HG03045 (cell line): ENCODE measurements at regions not wholly inside any gene's neighbourhood (a gene's known extent, or its start where the extent isn't known, plus 50 kb on each side); places are given as distances from the start of the nearest gene placed in this dataset.

Source experiments
- ATAC-seq: cut with Tn5 transposase; IDR thresholded peaks from one replicate; pipeline ENCODE4 v1.9.1; 2021; ENCODE audit warnings: mild to moderate bottlenecking, moderate library complexity; ENCODE audit not compliant: unreplicated experiment

- no peak for ATAC-seq
Observed at GRCh38 chr3:177753451-177754155, 556.3 kb upstream of the TBL1XR1 start.

GRCh38 chr3:177754508-177754921, 557.2 kb upstream of the TBL1XR1 start:
- ATAC-seq = no peak

GRCh38 chr3:177758126-177758525, 560.8 kb upstream of the TBL1XR1 start:
- ATAC-seq = no peak

GRCh38 chr3:177760803-177761202, 563.5 kb upstream of the TBL1XR1 start:
- ATAC-seq = no peak

- no peak for ATAC-seq
Observed at GRCh38 chr3:177764377-177764912, 567.2 kb upstream of the TBL1XR1 start.

- no peak for ATAC-seq
Observed at GRCh38 chr3:177764933-177765332, 567.7 kb upstream of the TBL1XR1 start.

- no peak for ATAC-seq
Observed at GRCh38 chr3:177770383-177771230, 573.3 kb upstream of the TBL1XR1 start.

GRCh38 chr3:177771780-177772179, 574.5 kb upstream of the TBL1XR1 start:
- no peak for ATAC-seq

GRCh38 chr3:177772908-177773557, 575.8 kb upstream of the TBL1XR1 start:
- ATAC-seq = no peak

- no peak for ATAC-seq
Observed at GRCh38 chr3:177773717-177774116, 576.4 kb upstream of the TBL1XR1 start.

- no peak for ATAC-seq
Observed at GRCh38 chr3:177776661-177777101, 579.4 kb upstream of the TBL1XR1 start.

GRCh38 chr3:177777699-177778098, 580.4 kb upstream of the TBL1XR1 start:
- peak; percentile 74 for ATAC-seq

GRCh38 chr3:177778633-177779032, 581.4 kb upstream of the TBL1XR1 start:
- no peak for ATAC-seq

- ATAC-seq = no peak
Observed at GRCh38 chr3:177781686-177782161, 584.4 kb upstream of the TBL1XR1 start.

- ATAC-seq = no peak
Observed at GRCh38 chr3:177783338-177783737, 586.1 kb upstream of the TBL1XR1 start.

- no peak for ATAC-seq
Observed at GRCh38 chr3:177783767-177784166, 586.5 kb upstream of the TBL1XR1 start.

GRCh38 chr3:177787279-177788041, 590.2 kb upstream of the TBL1XR1 start:
- no peak for ATAC-seq

GRCh38 chr3:177789500-177789899, 592.2 kb upstream of the TBL1XR1 start:
- no peak for ATAC-seq

GRCh38 chr3:177792311-177793030, 595.2 kb upstream of the TBL1XR1 start:
- ATAC-seq = no peak

- no peak for ATAC-seq
Observed at GRCh38 chr3:177793451-177793850, 596.2 kb upstream of the TBL1XR1 start.
